Liver (tissue), 8 donors: ENCODE measurements at regions not wholly inside any gene's neighbourhood (a gene's known extent, or its start where the extent isn't known, plus 50 kb on each side); places are given as distances from the start of the nearest gene placed in this dataset.

Experiments
- DNase-seq: peaks from one replicate; pipeline ENCODE4 v3.0.0-alpha.2; 2017; ENCODE audit warnings: low spot score
- H3K27ac ChIP-seq, 2 donors: one replicate each; pipeline ENCODE4 v1.7.0; 2013; ENCODE audit warnings: inconsistent platforms in 2 of 2, low read length in 2 of 2, control low read depth in 1 of 2, low read depth in 1 of 2, mild to moderate bottlenecking in 1 of 2
- H3K27me3 ChIP-seq, 4 donors: one replicate each; pipeline versions ENCODE4 v1.6.1 to v1.7.0; 2013; ENCODE audit warnings: low read length in 3 of 4, inconsistent platforms in 1 of 4, mild to moderate bottlenecking in 1 of 4, moderate library complexity in 1 of 4; ENCODE audit not compliant: control insufficient read depth in 4 of 4, insufficient read depth in 4 of 4
- H3K36me3 ChIP-seq, 4 donors: one replicate each; pipeline versions ENCODE4 v1.6.1 to v1.7.0; 2013; ENCODE audit warnings: low read length in 3 of 4, mild to moderate bottlenecking in 3 of 4, low read depth in 1 of 4, moderate library complexity in 1 of 4; ENCODE audit not compliant: control insufficient read depth in 4 of 4, insufficient read depth in 3 of 4
- H3K4me1 ChIP-seq, 4 donors: one replicate each; pipeline versions ENCODE4 v1.6.1 to v1.7.0; 2013; ENCODE audit warnings: low read length in 3 of 4, mild to moderate bottlenecking in 3 of 4, moderate library complexity in 1 of 4; ENCODE audit not compliant: control insufficient read depth in 4 of 4, insufficient read depth in 4 of 4
- H3K4me3 ChIP-seq, 3 donors: one replicate each; pipeline versions ENCODE4 v1.6.1 to v1.7.0; 2013; ENCODE audit warnings: low read length in 3 of 3, control low read depth in 1 of 3, low read depth in 1 of 3, mild to moderate bottlenecking in 1 of 3
- H3K9ac ChIP-seq, 2 donors: one replicate each; pipeline ENCODE4 v1.7.0; 2013; ENCODE audit warnings: low read length in 2 of 2, mild to moderate bottlenecking in 2 of 2, moderate library complexity in 2 of 2, control low read depth in 1 of 2, low read depth in 1 of 2
- H3K9me3 ChIP-seq, 4 donors: one replicate each; pipeline versions ENCODE4 v1.6.1 to v1.7.0; 2013; ENCODE audit warnings: low read length in 3 of 4; ENCODE audit not compliant: control insufficient read depth in 4 of 4
- ATF3 ChIP-seq: IDR thresholded peaks from 2 replicates; pipeline ENCODE4 v1.6.1; 2016; ENCODE audit warnings: antibody characterized with exemption
- CTCF ChIP-seq: fragments of 150-350 bp; IDR thresholded peaks from 2 replicates; pipeline ENCODE4 v1.5.1; 2017; ENCODE audit warnings: improper control_type of control experiment, low read depth, low read length; ENCODE audit not compliant: missing input control
- EGR1 ChIP-seq, 2 donors: IDR thresholded peaks; 2 replicates each; pipeline ENCODE4 v1.6.1; 2016 to 2018; ENCODE audit warnings: antibody characterized with exemption in 2 of 2, low read depth in 2 of 2
- FOXA1 ChIP-seq: IDR thresholded peaks from 2 replicates; pipeline ENCODE4 v1.6.1; 2016; ENCODE audit warnings: antibody characterized with exemption
- FOXA2 ChIP-seq: IDR thresholded peaks from 2 replicates; pipeline ENCODE4 v1.6.1; 2016; ENCODE audit warnings: antibody characterized with exemption
- GABPA ChIP-seq, 2 donors: IDR thresholded peaks in 1 of 2; conservative IDR thresholded peaks in 1 of 2; 2 replicates each; pipeline ENCODE4 v1.6.1; 2016; ENCODE audit warnings: antibody characterized with exemption in 2 of 2, mild to moderate bottlenecking in 1 of 2, moderate library complexity in 1 of 2
- HNF4A ChIP-seq, 2 donors: conservative IDR thresholded peaks; 2 replicates each; pipeline ENCODE4 v1.6.1; 2016; ENCODE audit warnings: antibody characterized with exemption in 2 of 2, mild to moderate bottlenecking in 2 of 2
- HNF4G ChIP-seq: IDR thresholded peaks from 2 replicates; pipeline ENCODE4 v1.6.1; 2016; ENCODE audit warnings: antibody characterized with exemption
- NR2F2 ChIP-seq: IDR thresholded peaks from 2 replicates; pipeline ENCODE4 v1.6.1; 2016; ENCODE audit warnings: antibody characterized with exemption
- RAD21 ChIP-seq, 2 donors: IDR thresholded peaks; 2 replicates each; pipeline ENCODE4 v1.6.1; 2016; ENCODE audit warnings: antibody characterized with exemption in 2 of 2, mild to moderate bottlenecking in 2 of 2
- REST ChIP-seq: IDR thresholded peaks from 2 replicates; pipeline ENCODE4 v1.6.1; 2016; ENCODE audit warnings: antibody characterized with exemption, mild to moderate bottlenecking
- RXRA ChIP-seq, 2 donors: IDR thresholded peaks; 2 replicates each; pipeline ENCODE4 v1.6.1; 2017 to 2018; ENCODE audit warnings: antibody characterized with exemption in 2 of 2, mild to moderate bottlenecking in 1 of 2
- SP1 ChIP-seq: IDR thresholded peaks from 2 replicates; pipeline ENCODE4 v1.6.1; 2018; ENCODE audit warnings: antibody characterized with exemption, mild to moderate bottlenecking
- TAF1 ChIP-seq: conservative IDR thresholded peaks from 2 replicates; pipeline ENCODE4 v1.6.1; 2016; ENCODE audit warnings: antibody characterized with exemption, mild to moderate bottlenecking
- YY1 ChIP-seq: IDR thresholded peaks from 2 replicates; pipeline ENCODE4 v1.6.1; 2016; ENCODE audit warnings: antibody characterized with exemption, mild to moderate bottlenecking
- WGBS: extraction: QIAGEN DNeasy Blood & Tissue Kit; methylation state at CpG from one replicate; pipeline ENCODE4 v1.1.7; 2013; 5-methylcytosine and 5-hydroxymethylcytosine counted together
- TF ChIP-seq, protein P1 (sequence below): IDR thresholded peaks from 2 replicates; pipeline ENCODE4 v1.6.1; 2016; ENCODE audit warnings: antibody characterized with exemption
- donor health status: healthy.
- donor health status: healthy.
- donor health status: healthy.
- donor health status: healthy.
- donor health status: healthy.

- TF ChIP-seq YY1 (no peak), CTCF (no peak), HNF4G (no peak), TAF1 (no peak), NR2F2 (no peak), ATF3 (no peak), HNF4A (conservative IDR thresholded peaks at IDR 0.05) (no peak), SP1 (no peak), EGR1 (IDR thresholded peaks at IDR 0.05; ENCODE audit: low read depth in 2 of 2) (no peak), FOXA1 (no peak), REST (no peak), GABPA (IDR thresholded peaks at IDR 0.05 in 1 of 2, conservative IDR thresholded peaks at IDR 0.05 in 1 of 2) (no peak)
- TF ChIP-seq, protein P1, sequence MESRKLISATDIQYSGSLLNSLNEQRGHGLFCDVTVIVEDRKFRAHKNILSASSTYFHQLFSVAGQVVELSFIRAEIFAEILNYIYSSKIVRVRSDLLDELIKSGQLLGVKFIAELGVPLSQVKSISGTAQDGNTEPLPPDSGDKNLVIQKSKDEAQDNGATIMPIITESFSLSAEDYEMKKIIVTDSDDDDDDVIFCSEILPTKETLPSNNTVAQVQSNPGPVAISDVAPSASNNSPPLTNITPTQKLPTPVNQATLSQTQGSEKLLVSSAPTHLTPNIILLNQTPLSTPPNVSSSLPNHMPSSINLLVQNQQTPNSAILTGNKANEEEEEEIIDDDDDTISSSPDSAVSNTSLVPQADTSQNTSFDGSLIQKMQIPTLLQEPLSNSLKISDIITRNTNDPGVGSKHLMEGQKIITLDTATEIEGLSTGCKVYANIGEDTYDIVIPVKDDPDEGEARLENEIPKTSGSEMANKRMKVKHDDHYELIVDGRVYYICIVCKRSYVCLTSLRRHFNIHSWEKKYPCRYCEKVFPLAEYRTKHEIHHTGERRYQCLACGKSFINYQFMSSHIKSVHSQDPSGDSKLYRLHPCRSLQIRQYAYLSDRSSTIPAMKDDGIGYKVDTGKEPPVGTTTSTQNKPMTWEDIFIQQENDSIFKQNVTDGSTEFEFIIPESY = no peak
- no peaks in the 10 kb centered on the region for H3K4me1 ChIP-seq
- no peaks in the 10 kb centered on the region for H3K9me3 ChIP-seq
- H3K27ac ChIP-seq = no peak overlapping the region
- H3K36me3 ChIP-seq = no peaks in the 10 kb centered on the region
- no peak overlapping the region for H3K9ac ChIP-seq
- peaks cover 0 to 2% (median 0%) of the 10 kb centered on the region in 4 donors for H3K27me3 ChIP-seq
- WGBS = 75% methylated on average over 1 of the region's 1 CpG
- DNase-seq = no peak
- no peak overlapping the region for H3K4me3 ChIP-seq
Measured at GRCh38 chr14:29227631-29228030, 461.0 kb downstream of the FOXG1 start.

- Histone ChIP-seq H3K27ac (no peak overlapping the region), H3K4me1 (no peaks in the 10 kb centered on the region), H3K4me3 (no peak overlapping the region), H3K9me3 (no peaks in the 10 kb centered on the region), H3K27me3 (no peaks in the 10 kb centered on the region), H3K9ac (no peak overlapping the region), H3K36me3 (no peaks in the 10 kb centered on the region)
- WGBS = 76% methylated on average over 4 of the region's 4 CpGs
- DNase-seq = no peak
- TF ChIP-seq HNF4A (conservative IDR thresholded peaks at IDR 0.05) = no peak
- no peak for TF ChIP-seq TAF1
- TF ChIP-seq ATF3 = no peak
- TF ChIP-seq RAD21 (IDR thresholded peaks at IDR 0.05) = no peak
- no peak for TF ChIP-seq SP1
- no peak for TF ChIP-seq REST
- TF ChIP-seq YY1 = no peak
- TF ChIP-seq, protein P1 = no peak
- TF ChIP-seq NR2F2 = no peak
- TF ChIP-seq GABPA (IDR thresholded peaks at IDR 0.05 in 1 of 2, conservative IDR thresholded peaks at IDR 0.05 in 1 of 2) = no peak
- no peak for TF ChIP-seq FOXA2
- no peak for TF ChIP-seq RXRA (IDR thresholded peaks at IDR 0.05)
- no peak for TF ChIP-seq FOXA1
Measured at GRCh38 chr14:29232153-29232552, 465.6 kb downstream of the FOXG1 start.
